ENCODE measurements at regions not wholly inside any gene's neighbourhood (a gene's known extent, or its start where the extent isn't known, plus 50 kb on each side); places are given as distances from the start of the nearest gene placed in this dataset.

DNA sequence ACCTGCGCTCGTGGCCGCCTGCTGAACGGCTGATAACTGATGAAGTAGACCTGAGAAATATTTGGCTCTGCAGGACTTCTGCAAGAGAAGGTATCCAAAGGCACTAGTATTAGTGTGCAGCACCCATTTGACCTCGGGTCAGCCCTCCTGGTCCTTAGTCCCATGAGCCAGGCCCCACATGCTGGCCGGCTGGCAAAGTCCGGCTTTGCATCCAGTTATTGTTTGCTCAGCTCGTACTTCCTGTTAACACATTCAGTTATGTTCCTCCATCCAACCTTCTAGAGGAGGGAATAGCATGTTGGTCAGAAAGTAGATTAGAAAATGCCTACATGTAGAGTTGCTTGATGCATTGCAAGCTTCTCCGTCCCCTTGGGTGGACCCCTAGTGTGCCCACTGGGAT, 385.7 kb upstream of the RGMA start:
- CTCF ChIA-PET = no interaction called here
- no peak for DNase-seq
- no peaks in the 10 kb centered on the region for H3K36me3 Mint-ChIP-seq (ENCODE audit: insufficient read depth, unreplicated experiment)
- no peak overlapping the region for H3K4me3 Mint-ChIP-seq (ENCODE audit: low read depth, unreplicated experiment)
- intact Hi-C loops (cut with micrococcal nuclease; ENCODE audit: unreplicated experiment) = no loop called here
- no TSS peak for BruUV-seq (replicated peaks)
- TF ChIP-seq, protein P1, sequence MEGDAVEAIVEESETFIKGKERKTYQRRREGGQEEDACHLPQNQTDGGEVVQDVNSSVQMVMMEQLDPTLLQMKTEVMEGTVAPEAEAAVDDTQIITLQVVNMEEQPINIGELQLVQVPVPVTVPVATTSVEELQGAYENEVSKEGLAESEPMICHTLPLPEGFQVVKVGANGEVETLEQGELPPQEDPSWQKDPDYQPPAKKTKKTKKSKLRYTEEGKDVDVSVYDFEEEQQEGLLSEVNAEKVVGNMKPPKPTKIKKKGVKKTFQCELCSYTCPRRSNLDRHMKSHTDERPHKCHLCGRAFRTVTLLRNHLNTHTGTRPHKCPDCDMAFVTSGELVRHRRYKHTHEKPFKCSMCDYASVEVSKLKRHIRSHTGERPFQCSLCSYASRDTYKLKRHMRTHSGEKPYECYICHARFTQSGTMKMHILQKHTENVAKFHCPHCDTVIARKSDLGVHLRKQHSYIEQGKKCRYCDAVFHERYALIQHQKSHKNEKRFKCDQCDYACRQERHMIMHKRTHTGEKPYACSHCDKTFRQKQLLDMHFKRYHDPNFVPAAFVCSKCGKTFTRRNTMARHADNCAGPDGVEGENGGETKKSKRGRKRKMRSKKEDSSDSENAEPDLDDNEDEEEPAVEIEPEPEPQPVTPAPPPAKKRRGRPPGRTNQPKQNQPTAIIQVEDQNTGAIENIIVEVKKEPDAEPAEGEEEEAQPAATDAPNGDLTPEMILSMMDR (IDR thresholded peaks at IDR 0.05; ENCODE audit: unreplicated experiment) = no peak
- H3K27ac Mint-ChIP-seq (ENCODE audit: unreplicated experiment) = no peak overlapping the region
- peaks cover 6% of the 10 kb centered on the region for H3K9me3 Mint-ChIP-seq (ENCODE audit: low read depth, unreplicated experiment)
- H3K27me3 Mint-ChIP-seq (ENCODE audit: unreplicated experiment) = no peaks in the 10 kb centered on the region
- peaks cover 14% of the 10 kb centered on the region for H3K4me1 Mint-ChIP-seq (ENCODE audit: low read depth, unreplicated experiment)

DNA sequence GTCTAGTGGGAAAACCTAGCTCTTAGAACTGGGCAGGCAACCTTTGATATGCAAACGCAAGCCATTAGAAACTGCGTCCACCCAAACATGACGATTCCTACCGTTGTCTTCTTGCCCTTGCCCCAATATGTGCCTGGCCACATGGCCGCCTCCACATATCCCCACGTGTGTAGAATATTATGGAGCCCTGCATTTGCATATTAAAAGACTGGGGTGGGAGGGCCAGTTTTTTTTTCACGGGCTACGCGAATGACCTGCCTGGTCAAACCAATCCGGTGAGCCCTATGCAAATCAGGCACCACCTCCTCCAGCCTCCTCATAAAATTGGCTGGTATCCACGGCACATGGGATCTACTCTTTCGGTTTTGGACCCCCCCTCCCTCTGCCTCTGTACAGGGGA, 381.0 kb upstream of the RGMA start:
- Mint-ChIP-seq H3K27me3 (ENCODE audit: unreplicated experiment) (no peaks in the 10 kb centered on the region), H3K27ac (ENCODE audit: unreplicated experiment) (no peak overlapping the region), H3K36me3 (ENCODE audit: insufficient read depth, unreplicated experiment) (no peaks in the 10 kb centered on the region), H3K4me3 (ENCODE audit: low read depth, unreplicated experiment) (no peak overlapping the region), H3K4me1 (ENCODE audit: low read depth, unreplicated experiment) (no peaks in the 10 kb centered on the region), H3K9me3 (ENCODE audit: low read depth, unreplicated experiment) (no peaks in the 10 kb centered on the region)
- no TSS peak for BruUV-seq (replicated peaks)
- no peak for DNase-seq
- TF ChIP-seq, protein P1 (IDR thresholded peaks at IDR 0.05; ENCODE audit: unreplicated experiment) = no peak
- intact Hi-C loops (cut with micrococcal nuclease; ENCODE audit: unreplicated experiment) = no loop called here
- CTCF ChIA-PET = no interaction called here

DNA sequence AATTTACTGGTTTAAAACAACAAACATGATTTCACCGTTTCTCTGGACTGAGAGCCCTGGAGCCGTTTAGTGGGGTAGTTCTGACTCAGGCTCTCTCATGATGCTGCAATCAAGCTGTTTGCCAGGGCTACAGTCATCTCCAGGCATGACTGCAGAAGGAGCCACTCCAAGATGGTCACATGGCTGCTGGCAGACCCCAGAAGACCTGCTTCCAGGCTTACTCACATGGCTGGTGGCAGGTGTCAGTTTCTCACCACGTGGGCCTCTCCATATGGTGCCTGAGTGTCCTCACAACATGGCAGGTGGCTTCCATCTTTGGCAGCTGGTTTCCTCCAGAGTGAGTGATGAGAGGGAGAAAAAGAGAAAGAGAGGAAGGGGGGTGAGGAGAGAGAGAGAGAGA, 378.3 kb upstream of the RGMA start:
- Mint-ChIP-seq H3K27me3 (ENCODE audit: unreplicated experiment) (no peaks in the 10 kb centered on the region), H3K36me3 (ENCODE audit: insufficient read depth, unreplicated experiment) (no peaks in the 10 kb centered on the region), H3K27ac (ENCODE audit: unreplicated experiment) (no peak overlapping the region), H3K9me3 (ENCODE audit: low read depth, unreplicated experiment) (no peaks in the 10 kb centered on the region), H3K4me3 (ENCODE audit: low read depth, unreplicated experiment) (no peak overlapping the region), H3K4me1 (ENCODE audit: low read depth, unreplicated experiment) (peaks cover 3% of the 10 kb centered on the region)
- intact Hi-C loops (cut with micrococcal nuclease; ENCODE audit: unreplicated experiment) = no loop called here
- CTCF ChIA-PET = interaction anchor here (0.7 kb wide), 1 partner anchor 11 kb away, joined by 6 read pairs; no protein-coding TSS in a partner anchor
- TF ChIP-seq, protein P1 (IDR thresholded peaks at IDR 0.05; ENCODE audit: unreplicated experiment) = no peak
- DNase-seq = no peak
- no TSS peak for BruUV-seq (replicated peaks)

DNA sequence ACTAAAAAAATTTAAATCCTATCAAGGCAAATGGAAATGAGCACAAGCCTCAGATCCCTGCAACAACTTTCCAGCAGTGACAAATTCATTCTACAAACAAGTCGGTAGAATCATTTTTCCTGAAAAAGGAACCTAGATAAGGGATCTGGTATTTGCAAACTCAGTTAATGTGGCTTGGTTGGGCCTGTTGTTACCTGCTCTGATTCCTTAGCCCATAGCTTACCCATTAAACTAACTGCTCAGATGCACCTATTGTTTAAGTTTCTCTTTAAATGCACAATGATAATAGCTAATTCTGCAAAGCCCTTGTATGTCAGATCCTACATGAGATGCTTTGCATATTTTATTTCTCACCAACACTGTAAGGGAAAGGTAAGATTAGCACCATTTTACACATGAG, 377.4 kb upstream of the RGMA start:
- H3K4me3 Mint-ChIP-seq (ENCODE audit: low read depth, unreplicated experiment) = no peak overlapping the region
- CTCF ChIA-PET = no interaction called here
- no peak for DNase-seq
- no peak overlapping the region for H3K27ac Mint-ChIP-seq (ENCODE audit: unreplicated experiment)
- no peaks in the 10 kb centered on the region for H3K27me3 Mint-ChIP-seq (ENCODE audit: unreplicated experiment)
- TF ChIP-seq, protein P1 (IDR thresholded peaks at IDR 0.05; ENCODE audit: unreplicated experiment) = no peak
- intact Hi-C loops (cut with micrococcal nuclease; ENCODE audit: unreplicated experiment) = no loop called here
- no peaks in the 10 kb centered on the region for H3K9me3 Mint-ChIP-seq (ENCODE audit: low read depth, unreplicated experiment)
- H3K36me3 Mint-ChIP-seq (ENCODE audit: insufficient read depth, unreplicated experiment) = no peaks in the 10 kb centered on the region
- peaks cover 12% of the 10 kb centered on the region for H3K4me1 Mint-ChIP-seq (ENCODE audit: low read depth, unreplicated experiment)
- no TSS peak for BruUV-seq (replicated peaks)
